Mesothelial cell of epicardium (in vitro differentiated cells): ENCODE measurements at regions not wholly inside any gene's neighbourhood (a gene's known extent, or its start where the extent isn't known, plus 50 kb on each side); places are given as distances from the start of the nearest gene placed in this dataset.

ENCODE experiments used
- DNase-seq, 2 experiments: peaks; one replicate each; pipeline ENCODE4 v3.0.0; 2021; ENCODE audit warnings: low spot score in 2 of 2; ENCODE audit not compliant: unreplicated experiment in 2 of 2
- H3K27ac Mint-ChIP-seq: 2 replicates; pipeline ENCODE4 v1.8.0; 2021; ENCODE audit warnings: mixed read lengths
- H3K27me3 Mint-ChIP-seq: 2 replicates; pipeline ENCODE4 v1.8.0; 2021; ENCODE audit warnings: low read depth, mixed read lengths
- H3K36me3 Mint-ChIP-seq: 2 replicates; pipeline ENCODE4 v1.8.0; 2021; ENCODE audit warnings: mixed read lengths
- H3K4me1 Mint-ChIP-seq: 2 replicates; pipeline ENCODE4 v1.8.0; 2021; ENCODE audit warnings: mixed read lengths
- H3K4me3 Mint-ChIP-seq: 2 replicates; pipeline ENCODE4 v1.8.0; 2021; ENCODE audit warnings: mild to moderate bottlenecking, moderate library complexity, mixed read lengths
- H3K9me3 Mint-ChIP-seq: 2 replicates; pipeline ENCODE4 v1.8.0; 2021; ENCODE audit warnings: mixed read lengths
- CTCF ChIP-seq: fragments of 200-600 bp; sonication (generic); IDR thresholded peaks from one replicate; pipeline ENCODE4 v1.5.0; 2021; ENCODE audit warnings: antibody characterized with exemption; ENCODE audit not compliant: unreplicated experiment

- TF ChIP-seq CTCF: no peak
- no peaks in the 10 kb centered on the region for H3K36me3 Mint-ChIP-seq
- peaks cover 10% of the 10 kb centered on the region for H3K9me3 Mint-ChIP-seq
- peaks cover 18% of the 10 kb centered on the region for H3K4me1 Mint-ChIP-seq
- no peak for DNase-seq
- H3K4me3 Mint-ChIP-seq: no peak overlapping the region
- no peak overlapping the region for H3K27ac Mint-ChIP-seq
- no peaks in the 10 kb centered on the region for H3K27me3 Mint-ChIP-seq
Observed at GRCh38 chr10:44083719-44084400, 301.0 kb downstream of the CXCL12 start.

GRCh38 chr10:44071479-44071878 lies 313.4 kb downstream of the CXCL12 start:
- no peak for DNase-seq
- peaks cover 3% of the 10 kb centered on the region for H3K4me1 Mint-ChIP-seq
- H3K36me3 Mint-ChIP-seq: no peaks in the 10 kb centered on the region

GRCh38 chr10:44070282-44070681 lies 314.6 kb downstream of the CXCL12 start:
- H3K27me3 Mint-ChIP-seq: peaks cover 2% of the 10 kb centered on the region
- no peak for TF ChIP-seq CTCF
- H3K36me3 Mint-ChIP-seq: no peaks in the 10 kb centered on the region

More at GRCh38 chr10:44071479-44071878, 313.4 kb downstream of the CXCL12 start:
- no peak for TF ChIP-seq CTCF
- Mint-ChIP-seq H3K27me3 (peaks cover 2% of the 10 kb centered on the region), H3K4me3 (no peak overlapping the region), H3K27ac (no peak overlapping the region), H3K9me3 (peaks cover 25% of the 10 kb centered on the region)

GRCh38 chr10:44069573-44069972 lies 315.3 kb downstream of the CXCL12 start:
- Mint-ChIP-seq H3K36me3 (no peaks in the 10 kb centered on the region), H3K4me3 (no peak overlapping the region), H3K9me3 (peaks cover 13% of the 10 kb centered on the region), H3K27ac (no peak overlapping the region), H3K27me3 (peaks cover 2% of the 10 kb centered on the region), H3K4me1 (peaks cover 7% of the 10 kb centered on the region)
- DNase-seq: no peak
- TF ChIP-seq CTCF: no peak

More at GRCh38 chr10:44070282-44070681, 314.6 kb downstream of the CXCL12 start:
- no peak for DNase-seq
- H3K27ac Mint-ChIP-seq: no peak overlapping the region
- H3K9me3 Mint-ChIP-seq: peaks cover 19% of the 10 kb centered on the region
- H3K4me1 Mint-ChIP-seq: peaks cover 7% of the 10 kb centered on the region
- H3K4me3 Mint-ChIP-seq: no peak overlapping the region

GRCh38 chr10:44068716-44069482 lies 316.0 kb downstream of the CXCL12 start:
- Mint-ChIP-seq H3K36me3 (no peaks in the 10 kb centered on the region), H3K9me3 (peaks cover 10% of the 10 kb centered on the region), H3K4me3 (no peak overlapping the region), H3K27ac (no peak overlapping the region), H3K27me3 (peaks cover 3% of the 10 kb centered on the region), H3K4me1 (peaks cover 10% of the 10 kb centered on the region)
- no peak for TF ChIP-seq CTCF
- no peak for DNase-seq
